ENCODE measurements at regions not wholly inside any gene's neighbourhood (a gene's known extent, or its start where the extent isn't known, plus 50 kb on each side); places are given as distances from the start of the nearest gene placed in this dataset.

GRCh38 chr13:91242652-91243051, 104.8 kb upstream of the MIR17HG start:
- Histone ChIP-seq H3K79me2 (ENCODE audit: low read depth) (no peaks in the 10 kb centered on the region), H3K9ac (no peak overlapping the region), H3K4me1 (peaks cover 15% of the 10 kb centered on the region), H3F3A (ENCODE audit: low read depth) (no peaks in the 10 kb centered on the region), H3K27me3 (no peaks in the 10 kb centered on the region), H3K4me2 (no peak overlapping the region), H4K20me1 (ENCODE audit: low read depth) (no peaks in the 10 kb centered on the region), H3K36me3 (no peaks in the 10 kb centered on the region), H3K27ac (no peak overlapping the region), H2AFZ (replicated peaks) (no peak overlapping the region), H3K9me3 (ENCODE audit: low read depth) (no peaks in the 10 kb centered on the region), H3K4me3 (no peak overlapping the region)
- Mint-ChIP-seq H3K4me1 (peaks cover 16% of the 10 kb centered on the region), H3K4me3 (no peak overlapping the region), H3K27ac (no peak overlapping the region), H3K9me3 (peaks cover 27% of the 10 kb centered on the region), H3K36me3 (peaks cover 12% of the 10 kb centered on the region), H3K27me3 (ENCODE audit: insufficient read depth, low read depth) (peaks cover 2% of the 10 kb centered on the region)
- TF ChIP-seq CTCF (IDR thresholded peaks at IDR 0.05), result no peak
- no peak for TF ChIP-seq EZH2 (IDR thresholded peaks at IDR 0.05)
- TF ChIP-seq EZH2phosphoT487 (IDR thresholded peaks at IDR 0.05), result no peak
- DNase-seq (ENCODE audit: low spot score), result no peak

GRCh38 chr13:91245288-91245687, 102.2 kb upstream of the MIR17HG start:
- Mint-ChIP-seq H3K27me3 (ENCODE audit: insufficient read depth, low read depth) (peaks cover 2% of the 10 kb centered on the region), H3K4me1 (peaks cover 13% of the 10 kb centered on the region), H3K9me3 (peaks cover 16% of the 10 kb centered on the region), H3K27ac (no peak overlapping the region), H3K4me3 (no peak overlapping the region), H3K36me3 (peaks cover 12% of the 10 kb centered on the region)
- no peak for TF ChIP-seq CTCF (IDR thresholded peaks at IDR 0.05)
- no peak for TF ChIP-seq EZH2phosphoT487 (IDR thresholded peaks at IDR 0.05)
- TF ChIP-seq EZH2 (IDR thresholded peaks at IDR 0.05), result no peak
- Histone ChIP-seq H3F3A (ENCODE audit: low read depth) (no peaks in the 10 kb centered on the region), H3K27me3 (no peaks in the 10 kb centered on the region), H4K20me1 (ENCODE audit: low read depth) (no peaks in the 10 kb centered on the region), H3K4me2 (no peak overlapping the region), H3K9ac (no peak overlapping the region), H3K27ac (no peak overlapping the region), H3K79me2 (ENCODE audit: low read depth) (no peaks in the 10 kb centered on the region), H3K4me3 (no peak overlapping the region), H3K36me3 (no peaks in the 10 kb centered on the region), H3K9me3 (ENCODE audit: low read depth) (no peaks in the 10 kb centered on the region), H3K4me1 (peaks cover 16% of the 10 kb centered on the region), H2AFZ (replicated peaks) (no peak overlapping the region)
- DNase-seq (ENCODE audit: low spot score), result no peak

GRCh38 chr13:91247768-91248167, 99.7 kb upstream of the MIR17HG start:
- Histone ChIP-seq H3K9me3 (ENCODE audit: low read depth) (no peaks in the 10 kb centered on the region), H2AFZ (replicated peaks) (no peak overlapping the region), H3K4me1 (peaks cover 16% of the 10 kb centered on the region), H4K20me1 (ENCODE audit: low read depth) (no peaks in the 10 kb centered on the region), H3K79me2 (ENCODE audit: low read depth) (no peaks in the 10 kb centered on the region), H3K4me3 (no peak overlapping the region), H3K9ac (no peak overlapping the region), H3F3A (ENCODE audit: low read depth) (no peaks in the 10 kb centered on the region), H3K4me2 (peak overlapping the region; percentile 19), H3K27me3 (no peaks in the 10 kb centered on the region), H3K36me3 (no peaks in the 10 kb centered on the region), H3K27ac (no peak overlapping the region)
- Mint-ChIP-seq H3K9me3 (peaks cover 7% of the 10 kb centered on the region), H3K4me3 (no peak overlapping the region), H3K4me1 (peaks cover 13% of the 10 kb centered on the region), H3K27ac (peak overlapping the region; percentile 70), H3K27me3 (ENCODE audit: insufficient read depth, low read depth) (peaks cover 2% of the 10 kb centered on the region), H3K36me3 (peaks cover 6% of the 10 kb centered on the region)
- TF ChIP-seq CTCF (IDR thresholded peaks at IDR 0.05), result peak; percentile 82
- no peak for TF ChIP-seq EZH2 (IDR thresholded peaks at IDR 0.05)
- no peak for TF ChIP-seq EZH2phosphoT487 (IDR thresholded peaks at IDR 0.05)
- no peak for DNase-seq (ENCODE audit: low spot score)

All from neural progenitor cell (in vitro differentiated cells).